SU-DHL-6 (cell line): ENCODE measurements at regions not wholly inside any gene's neighbourhood (a gene's known extent, or its start where the extent isn't known, plus 50 kb on each side); places are given as distances from the start of the nearest gene placed in this dataset.

Source experiments
- CTCF ChIP-seq: fragments of 200-600 bp; sonication (generic); IDR thresholded peaks from one replicate; pipeline ENCODE4 v1.5.1; 2017; ENCODE audit warnings: antibody characterized with exemption, mild to moderate bottlenecking, low read length, moderate library complexity; ENCODE audit not compliant: insufficient read depth, poor library complexity, severe bottlenecking
- EZH2phosphoT487 ChIP-seq: fragments of 200-600 bp; sonication (generic), shearing (Covaris generic); conservative IDR thresholded peaks from 2 replicates; pipeline ENCODE4 v1.6.1; 2018; ENCODE audit warnings: mild to moderate bottlenecking, antibody characterized with exemption, low read length, moderate library complexity, mixed read lengths

DNA sequence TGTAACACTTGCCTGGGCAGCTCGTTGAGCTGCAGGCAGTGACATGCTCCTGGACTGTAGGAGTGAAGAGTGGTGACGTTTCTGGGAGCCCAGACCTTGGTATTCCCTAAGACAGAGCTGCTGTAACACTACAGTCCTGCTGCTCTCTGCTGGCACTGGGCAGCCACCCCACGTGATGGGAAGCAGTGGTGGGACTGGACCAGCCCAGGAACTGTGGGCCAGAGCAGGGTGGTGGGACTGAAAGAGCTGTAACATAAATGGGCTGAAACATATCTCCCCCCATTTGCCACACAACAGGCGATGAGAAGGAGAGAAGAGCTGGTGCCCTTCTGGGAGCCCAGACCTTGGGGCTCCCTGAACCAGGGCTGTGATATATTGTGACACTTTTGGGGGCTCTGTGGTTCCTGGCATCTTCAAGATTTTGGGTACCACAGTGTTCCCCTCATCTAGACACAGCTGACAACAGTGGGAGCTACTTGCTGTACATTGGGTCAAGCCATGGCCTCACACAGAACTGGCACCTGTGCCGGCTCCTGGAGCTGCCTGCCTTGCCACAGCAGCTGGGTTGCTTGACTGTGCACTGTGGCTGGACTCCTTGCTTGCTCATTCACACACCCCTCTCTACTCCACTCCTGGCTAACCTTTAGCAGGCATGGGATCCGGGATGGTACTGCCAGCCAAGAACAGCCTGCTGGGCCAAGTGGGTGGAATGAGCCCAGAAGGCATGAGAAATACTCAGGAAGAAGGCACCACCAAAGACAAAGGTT is 161.3 kb upstream of the PCDH15 start:
- TF ChIP-seq CTCF (no peak), EZH2phosphoT487 (no peak)
